Mesothelial cell of epicardium (in vitro differentiated cells): ENCODE measurements at regions not wholly inside any gene's neighbourhood (a gene's known extent, or its start where the extent isn't known, plus 50 kb on each side); places are given as distances from the start of the nearest gene placed in this dataset.
A peak's percentile ranks its signal among the peaks of the same experiment; 100 is the strongest.

Experiments used
- DNase-seq, 2 experiments: peaks; one replicate each; pipeline ENCODE4 v3.0.0; 2021; ENCODE audit warnings: low spot score in 2 of 2; ENCODE audit not compliant: unreplicated experiment in 2 of 2
- H3K27ac Mint-ChIP-seq: 2 replicates; pipeline ENCODE4 v1.8.0; 2021; ENCODE audit warnings: mixed read lengths
- H3K27me3 Mint-ChIP-seq: 2 replicates; pipeline ENCODE4 v1.8.0; 2021; ENCODE audit warnings: low read depth, mixed read lengths
- H3K36me3 Mint-ChIP-seq: 2 replicates; pipeline ENCODE4 v1.8.0; 2021; ENCODE audit warnings: mixed read lengths
- H3K4me1 Mint-ChIP-seq: 2 replicates; pipeline ENCODE4 v1.8.0; 2021; ENCODE audit warnings: mixed read lengths
- H3K4me3 Mint-ChIP-seq: 2 replicates; pipeline ENCODE4 v1.8.0; 2021; ENCODE audit warnings: mild to moderate bottlenecking, moderate library complexity, mixed read lengths
- H3K9me3 Mint-ChIP-seq: 2 replicates; pipeline ENCODE4 v1.8.0; 2021; ENCODE audit warnings: mixed read lengths
- TF ChIP-seq, protein P1 (sequence below): fragments of 200-600 bp; sonication (generic); IDR thresholded peaks from one replicate; pipeline ENCODE4 v1.5.0; 2021; ENCODE audit warnings: antibody characterized with exemption; ENCODE audit not compliant: unreplicated experiment

GRCh38 chr2:117126656-117127055 is 687.8 kb upstream of the DDX18 start:
- peaks cover 38% of the 10 kb centered on the region for H3K4me1 Mint-ChIP-seq
- H3K9me3 Mint-ChIP-seq: peaks cover 12% of the 10 kb centered on the region
- H3K36me3 Mint-ChIP-seq: peaks cover 2% of the 10 kb centered on the region
- no peak for DNase-seq
- H3K27me3 Mint-ChIP-seq: no peaks in the 10 kb centered on the region
- TF ChIP-seq, protein P1, sequence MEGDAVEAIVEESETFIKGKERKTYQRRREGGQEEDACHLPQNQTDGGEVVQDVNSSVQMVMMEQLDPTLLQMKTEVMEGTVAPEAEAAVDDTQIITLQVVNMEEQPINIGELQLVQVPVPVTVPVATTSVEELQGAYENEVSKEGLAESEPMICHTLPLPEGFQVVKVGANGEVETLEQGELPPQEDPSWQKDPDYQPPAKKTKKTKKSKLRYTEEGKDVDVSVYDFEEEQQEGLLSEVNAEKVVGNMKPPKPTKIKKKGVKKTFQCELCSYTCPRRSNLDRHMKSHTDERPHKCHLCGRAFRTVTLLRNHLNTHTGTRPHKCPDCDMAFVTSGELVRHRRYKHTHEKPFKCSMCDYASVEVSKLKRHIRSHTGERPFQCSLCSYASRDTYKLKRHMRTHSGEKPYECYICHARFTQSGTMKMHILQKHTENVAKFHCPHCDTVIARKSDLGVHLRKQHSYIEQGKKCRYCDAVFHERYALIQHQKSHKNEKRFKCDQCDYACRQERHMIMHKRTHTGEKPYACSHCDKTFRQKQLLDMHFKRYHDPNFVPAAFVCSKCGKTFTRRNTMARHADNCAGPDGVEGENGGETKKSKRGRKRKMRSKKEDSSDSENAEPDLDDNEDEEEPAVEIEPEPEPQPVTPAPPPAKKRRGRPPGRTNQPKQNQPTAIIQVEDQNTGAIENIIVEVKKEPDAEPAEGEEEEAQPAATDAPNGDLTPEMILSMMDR: no peak
- peak overlapping the region; percentile 95 for H3K27ac Mint-ChIP-seq
- H3K4me3 Mint-ChIP-seq: no peak overlapping the region

DNA sequence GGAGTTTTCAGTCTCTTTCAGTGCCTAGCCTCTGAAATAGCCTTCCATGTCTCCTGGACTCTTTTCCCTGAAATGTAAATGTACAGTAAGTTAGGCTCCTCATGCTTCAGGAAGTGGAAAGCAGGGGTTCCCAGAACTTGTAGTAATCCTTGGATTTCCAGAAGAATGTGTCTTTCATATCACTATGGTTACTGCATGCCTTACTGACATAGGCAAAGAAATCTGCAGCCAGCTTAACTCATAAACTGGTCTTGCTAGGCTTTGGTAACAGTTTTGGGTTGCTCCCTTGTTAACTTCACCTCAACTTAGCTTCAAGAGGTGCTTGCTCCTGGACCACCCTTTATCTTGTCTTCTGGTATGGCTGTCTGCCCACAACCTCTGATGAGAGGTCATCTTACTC is 686.8 kb upstream of the DDX18 start:
- no peak for DNase-seq
- Mint-ChIP-seq H3K36me3 (peaks cover 2% of the 10 kb centered on the region), H3K4me1 (peaks cover 38% of the 10 kb centered on the region), H3K9me3 (peaks cover 12% of the 10 kb centered on the region), H3K27ac (peak overlapping the region; percentile 95), H3K4me3 (no peak overlapping the region), H3K27me3 (no peaks in the 10 kb centered on the region)
- TF ChIP-seq, protein P1: no peak

DNA sequence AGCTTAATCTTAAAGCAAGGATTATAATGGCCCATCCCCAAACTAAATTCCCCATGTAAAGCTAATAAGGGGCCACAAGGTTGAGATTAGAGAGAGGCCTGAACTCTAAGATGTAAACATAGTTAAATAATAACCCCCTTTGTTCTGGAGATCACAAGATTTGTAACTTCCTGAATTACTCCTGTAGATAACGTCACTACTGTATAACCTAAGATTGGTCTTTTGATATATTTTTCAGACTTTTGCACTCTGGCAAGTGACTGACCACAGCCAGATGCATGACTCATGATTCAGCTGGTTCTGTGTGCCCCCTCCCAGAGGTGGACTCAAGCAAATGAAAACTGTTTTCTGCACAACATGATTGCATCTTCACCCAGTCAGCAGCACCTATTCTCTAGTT is 686.0 kb upstream of the DDX18 start:
- no peak overlapping the region for H3K4me3 Mint-ChIP-seq
- H3K9me3 Mint-ChIP-seq: peaks cover 12% of the 10 kb centered on the region
- peak overlapping the region; percentile 95 for H3K27ac Mint-ChIP-seq
- no peak for DNase-seq
- peaks cover 2% of the 10 kb centered on the region for H3K36me3 Mint-ChIP-seq
- H3K4me1 Mint-ChIP-seq: peaks cover 38% of the 10 kb centered on the region
- H3K27me3 Mint-ChIP-seq: no peaks in the 10 kb centered on the region
- TF ChIP-seq, protein P1: no peak

DNA sequence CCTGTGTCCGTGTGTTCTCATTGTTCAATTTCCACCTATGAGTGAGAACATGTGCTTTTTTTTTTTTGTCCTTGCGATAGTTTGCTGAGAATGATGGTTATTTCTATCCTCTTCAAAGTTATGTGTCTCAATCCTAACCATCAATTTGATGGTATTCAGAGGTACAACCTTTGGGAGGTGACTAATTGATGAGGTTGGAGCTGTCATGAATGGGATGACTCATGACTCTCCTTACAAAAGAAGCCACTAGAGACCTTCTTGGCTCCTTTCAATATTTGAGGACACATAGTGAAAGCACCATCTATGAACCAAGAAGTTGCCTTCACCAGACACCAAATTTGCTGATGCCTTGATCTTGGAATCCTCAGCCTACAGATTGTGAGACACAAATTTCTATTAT is 677.1 kb upstream of the DDX18 start:
- Mint-ChIP-seq H3K36me3 (no peaks in the 10 kb centered on the region), H3K9me3 (no peaks in the 10 kb centered on the region), H3K27me3 (no peaks in the 10 kb centered on the region), H3K27ac (no peak overlapping the region), H3K4me1 (no peaks in the 10 kb centered on the region), H3K4me3 (no peak overlapping the region)
- TF ChIP-seq, protein P1: no peak
- DNase-seq: no peak

DNA sequence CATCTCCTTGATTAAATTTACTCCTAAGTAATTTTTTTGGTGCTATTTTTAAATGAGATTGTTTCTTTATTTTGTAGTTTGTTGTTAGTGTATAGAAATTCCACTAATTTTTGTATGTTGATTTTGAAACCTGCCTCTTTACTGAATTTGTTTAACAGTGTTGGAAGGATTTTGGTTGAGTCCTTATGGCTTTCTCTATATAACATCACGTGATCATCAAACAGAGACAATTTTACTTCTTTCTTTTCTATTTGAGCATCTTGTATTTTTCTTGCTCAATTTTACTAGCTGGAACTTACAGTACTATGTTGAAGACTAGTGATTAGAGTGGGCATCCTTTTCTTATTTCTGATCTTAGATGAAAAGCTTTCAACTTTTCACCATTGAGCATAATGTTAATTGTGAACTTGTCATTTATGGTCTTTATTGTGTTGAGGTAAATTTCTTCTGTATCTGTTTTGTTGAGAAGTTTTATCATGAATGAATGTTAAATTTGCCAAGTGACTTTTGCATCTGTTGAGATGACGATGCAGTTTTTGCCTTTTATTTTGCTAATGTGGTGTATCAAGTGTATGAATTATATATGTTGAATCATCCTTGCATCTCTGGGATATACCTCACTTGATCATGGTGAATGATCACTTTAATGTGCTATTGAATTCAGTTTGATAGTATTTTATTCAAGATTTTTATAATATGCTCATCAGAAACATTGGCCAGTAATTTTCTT is 645.3 kb upstream of the DDX18 start:
- Mint-ChIP-seq H3K9me3 (peaks cover 42% of the 10 kb centered on the region), H3K36me3 (peaks cover 12% of the 10 kb centered on the region), H3K27me3 (no peaks in the 10 kb centered on the region), H3K4me1 (no peaks in the 10 kb centered on the region), H3K27ac (no peak overlapping the region), H3K4me3 (no peak overlapping the region)
- TF ChIP-seq, protein P1: no peak
- no peak for DNase-seq
